WTC11 (cell line): ENCODE measurements at regions not wholly inside any gene's neighbourhood (a gene's known extent, or its start where the extent isn't known, plus 50 kb on each side); places are given as distances from the start of the nearest gene placed in this dataset.

Source experiments
- ATAC-seq: fragments of 200-7000 bp; cut with Tn5 transposase; 2 replicates; pipeline ENCODE4 v1.10.0; 2021; ENCODE audit warnings: mild to moderate bottlenecking, moderate library complexity
- CTCF ChIA-PET: fragments of 300-600 bp; sonication (Branson Sonifier 250); formaldehyde crosslinking; loops from one replicate; lab custom pipeline; 2021; ENCODE audit warnings: antibody characterized with exemption; lab: Charles Lee
- POLR2A ChIA-PET: fragments of 350-600 bp; sonication (Branson Sonifier 250); formaldehyde crosslinking; loops from one replicate; lab custom pipeline; 2021; ENCODE audit warnings: antibody characterized with exemption; lab: Charles Lee
- DNase-seq: peaks from one replicate; pipeline ENCODE4 v3.0.0; 2021; ENCODE audit warnings: low spot score
- H3K27ac Mint-ChIP-seq: 2 replicates; pipeline ENCODE4 v1.8.0; 2021; ENCODE audit warnings: mixed read lengths
- H3K27me3 Mint-ChIP-seq: 2 replicates; pipeline ENCODE4 v1.8.0; 2021; ENCODE audit warnings: low read depth, mild to moderate bottlenecking, moderate library complexity, mixed read lengths
- H3K36me3 Mint-ChIP-seq: 2 replicates; pipeline ENCODE4 v1.8.0; 2021; ENCODE audit warnings: mixed read lengths
- H3K4me1 Mint-ChIP-seq: 2 replicates; pipeline ENCODE4 v1.8.0; 2022; ENCODE audit warnings: mixed read lengths
- H3K4me3 Mint-ChIP-seq: 2 replicates; pipeline ENCODE4 v1.8.0; 2021; ENCODE audit warnings: mild to moderate bottlenecking, moderate library complexity, mixed read lengths
- H3K9me3 Mint-ChIP-seq: 2 replicates; pipeline ENCODE4 v1.8.0; 2021; ENCODE audit warnings: mixed read lengths
- AR ChIP-seq: fragments of 250-450 bp; sonication (Bioruptor Pico); IDR thresholded peaks from 2 replicates; pipeline ENCODE4 v1.9.0; 2021; ENCODE audit warnings: mild to moderate bottlenecking
- ATF2 ChIP-seq: sonication (generic); formaldehyde crosslinking; IDR thresholded peaks from 2 replicates; pipeline ENCODE4 v1.8.1; 2022; ENCODE audit warnings: low read depth, missing genetic modification reagents, borderline replicate concordance
- ATF3 ChIP-seq: sonication (generic); formaldehyde crosslinking; conservative IDR thresholded peaks from 2 replicates; pipeline ENCODE4 v1.8.1; 2022; ENCODE audit warnings: mild to moderate bottlenecking, missing genetic modification reagents
- CREM ChIP-seq: sonication (generic); formaldehyde crosslinking; IDR thresholded peaks from 2 replicates; pipeline ENCODE4 v1.8.1; 2022; ENCODE audit warnings: mild to moderate bottlenecking, missing genetic modification reagents, moderate library complexity
- FOXP1 ChIP-seq: sonication (generic); formaldehyde crosslinking; IDR thresholded peaks from 2 replicates; pipeline ENCODE4 v1.8.0; 2022; ENCODE audit warnings: missing genetic modification reagents, mild to moderate bottlenecking, moderate library complexity, borderline replicate concordance
- GABPB1 ChIP-seq: sonication (generic); formaldehyde crosslinking; IDR thresholded peaks from 2 replicates; pipeline ENCODE4 v1.8.1; 2023; ENCODE audit warnings: mild to moderate bottlenecking, missing genetic modification reagents
- HMGA2 ChIP-seq: fragments of 250-450 bp; sonication (Bioruptor Pico); IDR thresholded peaks from 2 replicates; pipeline ENCODE4 v1.4.0; 2021; ENCODE audit warnings: mild to moderate bottlenecking, moderate library complexity
- HMGXB4 ChIP-seq: sonication (generic); formaldehyde crosslinking; IDR thresholded peaks from 2 replicates; pipeline ENCODE4 v1.8.1; 2023; ENCODE audit warnings: mild to moderate bottlenecking, moderate library complexity, missing genetic modification reagents
- SMAD3 ChIP-seq: sonication (generic); formaldehyde crosslinking; IDR thresholded peaks from 2 replicates; pipeline ENCODE4 v1.8.0; 2022; ENCODE audit warnings: missing genetic modification reagents, mild to moderate bottlenecking, borderline replicate concordance
- SOX15 ChIP-seq: fragments of 250-450 bp; sonication (Bioruptor Pico); IDR thresholded peaks from 2 replicates; pipeline ENCODE4 v1.9.0; 2021; ENCODE audit warnings: mild to moderate bottlenecking
- STAT6 ChIP-seq: sonication (generic); formaldehyde crosslinking; conservative IDR thresholded peaks from 2 replicates; pipeline ENCODE4 v1.8.1; 2023; ENCODE audit warnings: mild to moderate bottlenecking, low read depth, missing genetic modification reagents, moderate library complexity
- ZNF512 ChIP-seq: sonication (generic); formaldehyde crosslinking; IDR thresholded peaks from 2 replicates; pipeline ENCODE4 v1.8.1; 2022; ENCODE audit warnings: missing genetic modification reagents, borderline replicate concordance
- ZNF532 ChIP-seq: fragments of 250-450 bp; sonication (Bioruptor Pico); IDR thresholded peaks from 2 replicates; pipeline ENCODE4 v1.9.0; 2021; ENCODE audit warnings: mild to moderate bottlenecking, borderline replicate concordance
- ZNF671 ChIP-seq: fragments of 250-450 bp; sonication (Bioruptor Pico); IDR thresholded peaks from 2 replicates; pipeline ENCODE4 v1.8.0; 2021; ENCODE audit warnings: mild to moderate bottlenecking
- TF ChIP-seq, protein P1 (sequence below): sonication (generic); formaldehyde crosslinking; IDR thresholded peaks from 2 replicates; pipeline ENCODE4 v1.8.0; 2022; ENCODE audit warnings: mild to moderate bottlenecking, missing genetic modification reagents

DNA sequence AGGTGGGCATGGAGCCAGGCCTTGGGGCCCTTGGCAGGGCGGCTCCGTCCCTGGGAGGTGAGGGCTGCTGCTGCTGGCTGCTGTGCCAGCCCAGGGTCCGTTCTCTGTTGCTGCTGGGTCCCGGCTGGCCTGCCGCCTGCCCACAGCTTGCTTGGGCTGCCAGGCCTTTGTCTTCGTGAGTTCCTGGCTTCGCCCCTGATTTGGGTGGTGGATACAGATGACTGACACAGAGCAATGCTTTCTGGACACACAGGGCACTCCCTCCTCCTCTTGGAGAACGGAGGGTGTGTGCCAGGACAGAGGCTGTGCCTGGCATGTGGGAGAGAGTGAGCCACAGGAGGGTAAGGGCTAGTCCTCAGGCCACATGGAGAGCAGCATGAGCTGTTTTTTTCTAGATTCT lies 166.1 kb downstream of the MACROH2A1 start (continued):
- TF ChIP-seq HMGXB4 (CRISPR knock-in tag) (no peak), AR (CRISPR knock-in tag) (no peak), FOXP1 (no peak), SOX15 (CRISPR knock-in tag) (no peak), ATF2 (CRISPR knock-in tag) (no peak)
- TF ChIP-seq, all 79 proteins: peak for 0

- ChIA-PET POLR2A (no interaction called here), CTCF (no interaction called here)
- no peak for DNase-seq
- Mint-ChIP-seq H3K9me3 (no peaks in the 10 kb centered on the region), H3K27ac (no peak overlapping the region; the same call in 1 of the 2 replicates)
- no peak for TF ChIP-seq STAT6
- TF ChIP-seq, all 79 proteins: peak for 0
- H3K36me3 Mint-ChIP-seq, result no peaks in the 10 kb centered on the region
- no peak overlapping the region for H3K4me3 Mint-ChIP-seq
- no peak for ATAC-seq
- 0 out of 2 replicates have a peak, but pooled peaks cover 4% of the 10 kb centered on the region for H3K27me3 Mint-ChIP-seq
- peaks cover 2% of the 10 kb centered on the region for H3K4me1 Mint-ChIP-seq
Measured at GRCh38 chr5:135231289-135231688, 167.7 kb downstream of the MACROH2A1 start.

GRCh38 chr5:135230251-135230925 lies 168.6 kb downstream of the MACROH2A1 start:
- peaks cover 4% of the 10 kb centered on the region; the same call in 1 of the 2 replicates for H3K27me3 Mint-ChIP-seq
- H3K9me3 Mint-ChIP-seq, result no peaks in the 10 kb centered on the region
- DNase-seq (no peak), ATAC-seq (no peak)
- peaks cover 10% of the 10 kb centered on the region for H3K4me1 Mint-ChIP-seq
- ChIA-PET POLR2A (no interaction called here), CTCF (no interaction called here)
- H3K4me3 Mint-ChIP-seq, result no peak overlapping the region
- no peak overlapping the region for H3K27ac Mint-ChIP-seq
- no peaks in the 10 kb centered on the region for H3K36me3 Mint-ChIP-seq
- TF ChIP-seq SOX15 (CRISPR knock-in tag) (no peak), ZNF671 (CRISPR knock-in tag) (no peak), HMGA2 (CRISPR knock-in tag) (no peak), GABPB1 (CRISPR knock-in tag) (no peak), CREM (CRISPR knock-in tag) (no peak), ZNF532 (CRISPR knock-in tag) (no peak), ZNF512 (CRISPR knock-in tag) (no peak), ATF3 (no peak), SMAD3 (CRISPR knock-in tag) (no peak)
- TF ChIP-seq, protein P1, sequence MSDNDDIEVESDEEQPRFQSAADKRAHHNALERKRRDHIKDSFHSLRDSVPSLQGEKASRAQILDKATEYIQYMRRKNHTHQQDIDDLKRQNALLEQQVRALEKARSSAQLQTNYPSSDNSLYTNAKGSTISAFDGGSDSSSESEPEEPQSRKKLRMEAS, result no peak
